HCT116 (cell line): ENCODE measurements at regions not wholly inside any gene's neighbourhood (a gene's known extent, or its start where the extent isn't known, plus 50 kb on each side); places are given as distances from the start of the nearest gene placed in this dataset.

ENCODE experiments used
- CEBPB ChIP-seq: IDR thresholded peaks from 2 replicates; pipeline ENCODE4 v1.6.1; 2012; ENCODE audit warnings: low read depth
- CTCF ChIP-seq, 3 experiments: fragments of 200-600 bp in 1 of 3; sonication (generic) in 1 of 3; IDR thresholded peaks in 2 of 3; conservative IDR thresholded peaks in 1 of 3; 2 replicates each; pipeline ENCODE4 v1.5.1; 2012 to 2017; ENCODE audit warnings: low read depth in 2 of 3, low read length in 2 of 3, antibody characterized with exemption in 1 of 3, borderline replicate concordance in 1 of 3, control low read depth in 1 of 3, mild to moderate bottlenecking in 1 of 3, mixed read lengths in 1 of 3, mixed run types in 1 of 3, moderate library complexity in 1 of 3; ENCODE audit not compliant: insufficient read depth in 1 of 3
- EGR1 ChIP-seq: IDR thresholded peaks from 2 replicates; pipeline ENCODE4 v1.6.1; 2012; ENCODE audit warnings: low read depth
- FOSL1 ChIP-seq: IDR thresholded peaks from 2 replicates; pipeline ENCODE4 v1.6.1; 2012; ENCODE audit warnings: low read depth
- JUND ChIP-seq: IDR thresholded peaks from 2 replicates; pipeline ENCODE4 v1.6.1; 2012
- MAX ChIP-seq: IDR thresholded peaks from 2 replicates; pipeline ENCODE4 v1.6.1; 2012
- POLR2A ChIP-seq: IDR thresholded peaks from 2 replicates; pipeline ENCODE4 v1.7.0; 2011; ENCODE audit warnings: borderline replicate concordance; ENCODE audit not compliant: insufficient read depth, insufficient read length; ENCODE audit errors: extremely low read depth
- POLR2AphosphoS5 ChIP-seq: IDR thresholded peaks from 2 replicates; pipeline ENCODE4 v1.6.1; 2011; ENCODE audit warnings: mild to moderate bottlenecking, low read depth, low read length, moderate library complexity
- RAD21 ChIP-seq: IDR thresholded peaks from 2 replicates; pipeline ENCODE4 v1.6.1; 2012; ENCODE audit warnings: low read depth, mild to moderate bottlenecking
- TCF7L2 ChIP-seq: IDR thresholded peaks from 2 replicates; pipeline ENCODE4 v1.7.0; 2011; ENCODE audit warnings: borderline replicate concordance, inconsistent platforms; ENCODE audit not compliant: insufficient read depth, insufficient read length; ENCODE audit errors: extremely low read depth
- ZBTB33 ChIP-seq: IDR thresholded peaks from 2 replicates; pipeline ENCODE4 v1.6.1; 2011; ENCODE audit warnings: mild to moderate bottlenecking, low read length, moderate library complexity; ENCODE audit not compliant: insufficient replicate concordance; ENCODE audit errors: extremely low read depth
- ZNF274 ChIP-seq: fragments of 200-500 bp; sonication (Bioruptor generic); IDR thresholded peaks from 2 replicates; pipeline ENCODE4 v1.6.1; 2014; ENCODE audit warnings: mild to moderate bottlenecking, low read depth, low read length, inconsistent platforms

- TF ChIP-seq POLR2AphosphoS5 = no peak
- no peak for TF ChIP-seq ZNF274
- no peak for TF ChIP-seq RAD21
- no peak for TF ChIP-seq POLR2A
- no peak for TF ChIP-seq EGR1
- TF ChIP-seq JUND = no peak
- TF ChIP-seq ZBTB33 = no peak
- TF ChIP-seq MAX = no peak
- TF ChIP-seq CTCF (IDR thresholded peaks at IDR 0.05 in 2 of 3, conservative IDR thresholded peaks at IDR 0.05 in 1 of 3; ENCODE audit: borderline replicate concordance in 1 of 3, insufficient read depth in 1 of 3, low read depth in 2 of 3, low read length in 2 of 3) = no peak
- TF ChIP-seq CEBPB = no peak
- no peak for TF ChIP-seq FOSL1
- no peak for TF ChIP-seq TCF7L2
Measured at GRCh38 chr9:630817-631216, 210.7 kb upstream of the DMRT1 start.
